Panc1 (cell line): ENCODE measurements at regions not wholly inside any gene's neighbourhood (a gene's known extent, or its start where the extent isn't known, plus 50 kb on each side); places are given as distances from the start of the nearest gene placed in this dataset.

Source experiments
- POLR2AphosphoS5 ChIP-seq: IDR thresholded peaks from 2 replicates; pipeline ENCODE4 v1.6.1; 2012; ENCODE audit warnings: mild to moderate bottlenecking, low read depth, low read length, moderate library complexity
- REST ChIP-seq, 2 experiments: IDR thresholded peaks; 2 replicates each; pipeline ENCODE4 v1.6.1; 2011 to 2012; ENCODE audit warnings: low read depth in 2 of 2, control low read depth in 1 of 2, low read length in 1 of 2, mild to moderate bottlenecking in 1 of 2, moderate library complexity in 1 of 2; ENCODE audit not compliant: insufficient read depth in 1 of 2
- SIN3A ChIP-seq: IDR thresholded peaks from 2 replicates; pipeline ENCODE4 v1.6.1; 2012; ENCODE audit warnings: low read depth, mild to moderate bottlenecking, low read length, moderate library complexity, borderline replicate concordance; ENCODE audit not compliant: insufficient read depth
- TCF7L2 ChIP-seq: IDR thresholded peaks from 2 replicates; pipeline ENCODE4 v1.6.1; 2011; ENCODE audit warnings: mild to moderate bottlenecking, low read depth, low read length, inconsistent platforms
- TF ChIP-seq, protein P1 (sequence below): fragments of 450-650 bp; IDR thresholded peaks from 2 replicates; pipeline ENCODE4 v1.5.1; 2017; ENCODE audit warnings: mild to moderate bottlenecking

- TF ChIP-seq, protein P1, sequence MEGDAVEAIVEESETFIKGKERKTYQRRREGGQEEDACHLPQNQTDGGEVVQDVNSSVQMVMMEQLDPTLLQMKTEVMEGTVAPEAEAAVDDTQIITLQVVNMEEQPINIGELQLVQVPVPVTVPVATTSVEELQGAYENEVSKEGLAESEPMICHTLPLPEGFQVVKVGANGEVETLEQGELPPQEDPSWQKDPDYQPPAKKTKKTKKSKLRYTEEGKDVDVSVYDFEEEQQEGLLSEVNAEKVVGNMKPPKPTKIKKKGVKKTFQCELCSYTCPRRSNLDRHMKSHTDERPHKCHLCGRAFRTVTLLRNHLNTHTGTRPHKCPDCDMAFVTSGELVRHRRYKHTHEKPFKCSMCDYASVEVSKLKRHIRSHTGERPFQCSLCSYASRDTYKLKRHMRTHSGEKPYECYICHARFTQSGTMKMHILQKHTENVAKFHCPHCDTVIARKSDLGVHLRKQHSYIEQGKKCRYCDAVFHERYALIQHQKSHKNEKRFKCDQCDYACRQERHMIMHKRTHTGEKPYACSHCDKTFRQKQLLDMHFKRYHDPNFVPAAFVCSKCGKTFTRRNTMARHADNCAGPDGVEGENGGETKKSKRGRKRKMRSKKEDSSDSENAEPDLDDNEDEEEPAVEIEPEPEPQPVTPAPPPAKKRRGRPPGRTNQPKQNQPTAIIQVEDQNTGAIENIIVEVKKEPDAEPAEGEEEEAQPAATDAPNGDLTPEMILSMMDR = no peak
- TF ChIP-seq SIN3A (no peak), POLR2AphosphoS5 (no peak), TCF7L2 (no peak), REST (IDR thresholded peaks at IDR 0.05; ENCODE audit: insufficient read depth in 1 of 2, low read depth in 2 of 2, low read length in 1 of 2) (no peak)
Measured at GRCh38 chr4:108535757-108536156, 84.6 kb upstream of the RPL34 start.
